BJ (cell line): ENCODE measurements at regions not wholly inside any gene's neighbourhood (a gene's known extent, or its start where the extent isn't known, plus 50 kb on each side); places are given as distances from the start of the nearest gene placed in this dataset.

Source experiments
- CTCF ChIA-PET: fragments of 350-600 bp; formaldehyde crosslinking; extraction: SDS; loops from one replicate; lab custom pipeline; 2021; ENCODE audit warnings: antibody characterized with exemption, inconsistent platforms; lab: Yijun Ruan, JAX
- POLR2A ChIA-PET: fragments of 300-600 bp; sonication (Branson Sonifier 250); formaldehyde crosslinking; extraction: SDS; loops from one replicate; lab custom pipeline; 2021; ENCODE audit warnings: antibody characterized with exemption; lab: Charles Lee
- DNase-seq: peaks from one replicate; pipeline ENCODE4 v3.0.0-alpha.2; 2011; ENCODE audit warnings: low read depth
- H3K27me3 ChIP-seq: 2 replicates; pipeline ENCODE4 v1.6.0; 2011; ENCODE audit warnings: low read length; ENCODE audit not compliant: control insufficient read depth, insufficient read depth
- H3K36me3 ChIP-seq: 2 replicates; pipeline ENCODE4 v1.5.1; 2011; ENCODE audit warnings: low read length; ENCODE audit not compliant: control insufficient read depth, insufficient read depth
- H3K4me3 ChIP-seq: 2 replicates; pipeline ENCODE4 v1.5.1; 2011; ENCODE audit warnings: low read depth, mild to moderate bottlenecking, control low read depth, low read length
- TF ChIP-seq, protein P1 (sequence below): IDR thresholded peaks from 2 replicates; pipeline ENCODE4 v1.5.1; 2011; ENCODE audit warnings: low read depth, mild to moderate bottlenecking, control low read depth, inconsistent platforms, low read length, moderate library complexity; ENCODE audit not compliant: insufficient read depth

DNA sequence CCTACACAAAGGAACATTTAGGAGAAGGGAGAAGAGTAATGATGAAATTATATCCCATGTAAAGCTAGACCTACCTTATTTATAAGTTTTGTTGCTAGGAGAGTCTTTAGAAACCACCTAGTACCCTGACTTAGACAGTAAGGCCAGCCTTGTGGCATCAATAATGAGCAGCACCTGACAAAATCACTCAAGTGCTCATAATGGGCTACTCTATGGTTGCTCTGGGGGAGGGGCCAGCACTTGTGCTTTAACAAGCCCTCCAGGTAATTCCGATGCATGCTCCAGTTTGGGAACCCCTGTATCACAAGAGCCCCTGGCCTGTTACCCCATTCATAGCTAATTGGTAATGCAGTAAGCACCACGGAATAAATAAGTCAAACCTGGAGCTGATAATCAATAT is 102.9 kb upstream of the ALK start:
- no peaks in the 10 kb centered on the region for H3K27me3 ChIP-seq
- ChIA-PET CTCF (interaction anchor here (1.8 to 2.5 kb wide), 2 partner anchors 10 to 1068 kb away, joined by 4 to 6 read pairs; no protein-coding TSS in a partner anchor), POLR2A (no interaction called here)
- H3K36me3 ChIP-seq = no peaks in the 10 kb centered on the region
- no peak overlapping the region for H3K4me3 ChIP-seq
- TF ChIP-seq, protein P1, sequence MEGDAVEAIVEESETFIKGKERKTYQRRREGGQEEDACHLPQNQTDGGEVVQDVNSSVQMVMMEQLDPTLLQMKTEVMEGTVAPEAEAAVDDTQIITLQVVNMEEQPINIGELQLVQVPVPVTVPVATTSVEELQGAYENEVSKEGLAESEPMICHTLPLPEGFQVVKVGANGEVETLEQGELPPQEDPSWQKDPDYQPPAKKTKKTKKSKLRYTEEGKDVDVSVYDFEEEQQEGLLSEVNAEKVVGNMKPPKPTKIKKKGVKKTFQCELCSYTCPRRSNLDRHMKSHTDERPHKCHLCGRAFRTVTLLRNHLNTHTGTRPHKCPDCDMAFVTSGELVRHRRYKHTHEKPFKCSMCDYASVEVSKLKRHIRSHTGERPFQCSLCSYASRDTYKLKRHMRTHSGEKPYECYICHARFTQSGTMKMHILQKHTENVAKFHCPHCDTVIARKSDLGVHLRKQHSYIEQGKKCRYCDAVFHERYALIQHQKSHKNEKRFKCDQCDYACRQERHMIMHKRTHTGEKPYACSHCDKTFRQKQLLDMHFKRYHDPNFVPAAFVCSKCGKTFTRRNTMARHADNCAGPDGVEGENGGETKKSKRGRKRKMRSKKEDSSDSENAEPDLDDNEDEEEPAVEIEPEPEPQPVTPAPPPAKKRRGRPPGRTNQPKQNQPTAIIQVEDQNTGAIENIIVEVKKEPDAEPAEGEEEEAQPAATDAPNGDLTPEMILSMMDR = no peak
- DNase-seq = no peak

- CTCF ChIA-PET = interaction anchor here (0.5 to 2.5 kb wide), 14 partner anchors 8 to 1070 kb away, joined by 3 to 14 read pairs (median 4); partner anchors contain the start of gene ALK
- peak; percentile 44 for DNase-seq
- Histone ChIP-seq H3K36me3 (no peaks in the 10 kb centered on the region), H3K27me3 (no peaks in the 10 kb centered on the region), H3K4me3 (no peak overlapping the region)
- TF ChIP-seq, protein P1 = peak; percentile 68
- POLR2A ChIA-PET = no interaction called here
These were observed 105.0 kb upstream of the ALK start for GRCh38 chr2:30026091-30027055.

GRCh38 chr2:30029804-30030203 is 108.4 kb upstream of the ALK start:
- TF ChIP-seq, protein P1 = no peak
- H3K36me3 ChIP-seq = no peaks in the 10 kb centered on the region
- H3K27me3 ChIP-seq = 0 out of 2 replicates have a peak, but pooled peaks cover 1% of the 10 kb centered on the region
- CTCF ChIA-PET = interaction anchor here (0.9 kb wide), 1 partner anchor 12 kb away, joined by 3 read pairs; no protein-coding TSS in a partner anchor
- H3K4me3 ChIP-seq = no peak overlapping the region
- POLR2A ChIA-PET = no interaction called here
- DNase-seq = no peak

- no peak overlapping the region for H3K4me3 ChIP-seq
- 0 out of 2 replicates have a peak, but pooled peaks cover 1% of the 10 kb centered on the region for H3K27me3 ChIP-seq
- ChIA-PET POLR2A (no interaction called here), CTCF (no interaction called here)
- no peak for DNase-seq
- H3K36me3 ChIP-seq = no peaks in the 10 kb centered on the region
- TF ChIP-seq, protein P1 = no peak
These were observed 109.0 kb upstream of the ALK start for GRCh38 chr2:30030361-30030760.

DNA sequence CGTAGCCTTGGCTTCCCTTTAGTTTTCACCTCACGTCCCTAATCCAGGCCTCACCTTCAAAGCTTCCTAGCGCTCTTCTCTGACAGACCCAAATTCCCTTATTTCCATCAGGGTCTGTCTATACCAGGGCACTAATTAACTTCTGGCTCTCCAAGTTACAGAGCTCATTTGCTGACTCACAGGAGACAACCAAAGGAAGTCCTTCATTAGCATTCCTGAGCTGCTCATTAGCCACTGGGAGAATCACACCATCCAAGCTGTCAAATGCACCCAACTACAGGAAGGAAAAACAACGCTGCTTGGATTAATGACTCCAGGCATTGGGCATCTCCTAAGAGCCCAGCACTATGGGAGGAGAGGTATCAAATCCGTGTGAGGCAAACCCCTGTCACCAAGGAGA is 109.8 kb upstream of the ALK start:
- no peak overlapping the region for H3K4me3 ChIP-seq
- DNase-seq = no peak
- H3K36me3 ChIP-seq = no peaks in the 10 kb centered on the region
- ChIA-PET POLR2A (no interaction called here), CTCF (no interaction called here)
- TF ChIP-seq, protein P1 = no peak
- H3K27me3 ChIP-seq = 0 out of 2 replicates have a peak, but pooled peaks cover 1% of the 10 kb centered on the region
